SW480 (cell line): ENCODE measurements at regions not wholly inside any gene's neighbourhood (a gene's known extent, or its start where the extent isn't known, plus 50 kb on each side); places are given as distances from the start of the nearest gene placed in this dataset.
"Not testable (repeated sequence)": the region's sequence is repeated elsewhere in the genome, so short reads cannot be mapped to it uniquely, and the experiment has no call there.

ENCODE experiments used
- DNase-seq: peaks from one replicate; pipeline ENCODE4 v3.0.0-alpha.2; 2016; ENCODE audit warnings: low spot score

- DNase-seq = no peak
Measured at GRCh38 chr5:113652161-113652560, 138.7 kb downstream of the YTHDC2 start.

- DNase-seq = no peak
Measured at GRCh38 chr5:113654828-113655227, 141.3 kb downstream of the YTHDC2 start.

- DNase-seq = no peak
Measured at GRCh38 chr5:113660206-113660605, 146.7 kb downstream of the YTHDC2 start.

DNA sequence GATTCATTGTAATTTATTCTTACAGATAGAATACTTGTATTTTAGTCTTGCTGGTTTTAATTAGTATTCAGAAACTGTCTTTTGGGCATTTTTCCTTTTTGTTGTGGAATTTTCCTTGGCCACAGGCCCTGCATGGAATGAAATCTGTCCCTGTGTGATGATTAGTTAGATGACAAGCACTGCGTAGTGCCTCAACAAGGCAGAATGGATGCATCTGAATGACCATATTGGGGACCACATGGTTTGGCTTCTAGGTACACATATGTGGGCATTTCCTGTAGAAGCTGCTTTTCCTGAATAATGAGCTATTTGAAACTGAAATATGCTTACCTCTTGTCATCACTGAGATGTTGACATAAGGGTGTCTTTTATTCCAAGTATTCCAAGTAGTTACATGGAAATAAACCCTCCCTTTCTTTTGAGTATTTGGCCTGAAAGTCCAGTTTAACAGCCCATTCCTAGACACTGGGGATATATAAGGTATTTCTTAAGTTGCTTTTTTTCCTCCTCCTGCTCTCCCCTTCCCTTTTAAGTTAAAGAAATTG, 147.3 kb downstream of the YTHDC2 start:
- no peak for DNase-seq

DNA sequence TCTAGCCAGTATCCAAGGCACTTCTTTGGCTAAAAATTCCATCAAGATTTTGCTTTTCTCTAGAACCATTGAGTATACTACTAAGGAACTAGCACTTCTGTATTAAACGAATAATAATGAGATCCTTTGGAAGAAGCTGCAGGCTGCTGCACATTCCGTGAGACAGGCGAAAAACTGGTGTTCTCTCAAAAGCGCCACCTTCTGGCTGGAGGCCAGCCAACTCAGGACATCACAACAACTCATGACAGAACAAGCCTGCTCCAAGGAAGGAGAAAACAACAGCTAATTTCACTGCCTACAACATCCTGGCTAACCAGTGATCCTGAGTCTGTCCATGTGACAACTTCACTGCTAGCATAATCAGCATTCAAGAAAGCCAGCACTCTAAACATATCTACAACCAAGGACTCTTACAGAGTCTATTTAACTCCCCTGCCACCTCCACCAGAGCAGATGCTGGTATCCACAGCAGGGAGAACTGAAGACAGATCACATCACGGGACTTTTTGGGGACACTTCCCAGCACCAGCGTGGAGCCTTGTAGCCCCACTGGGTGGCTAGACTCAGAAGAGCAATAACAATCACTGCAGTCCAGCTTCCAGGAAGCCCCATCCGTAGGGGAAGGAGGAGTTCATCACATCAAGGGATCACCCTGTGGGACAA, 150.5 kb downstream of the YTHDC2 start:
- peak; percentile 17 for DNase-seq

GRCh38 chr5:113673041-113673440, 159.5 kb downstream of the YTHDC2 start:
- DNase-seq = no peak

- DNase-seq = no peak
Measured at GRCh38 chr5:113675166-113675565, 161.7 kb downstream of the YTHDC2 start.

GRCh38 chr5:113678202-113678601, 164.7 kb downstream of the YTHDC2 start:
- DNase-seq = no peak

DNA sequence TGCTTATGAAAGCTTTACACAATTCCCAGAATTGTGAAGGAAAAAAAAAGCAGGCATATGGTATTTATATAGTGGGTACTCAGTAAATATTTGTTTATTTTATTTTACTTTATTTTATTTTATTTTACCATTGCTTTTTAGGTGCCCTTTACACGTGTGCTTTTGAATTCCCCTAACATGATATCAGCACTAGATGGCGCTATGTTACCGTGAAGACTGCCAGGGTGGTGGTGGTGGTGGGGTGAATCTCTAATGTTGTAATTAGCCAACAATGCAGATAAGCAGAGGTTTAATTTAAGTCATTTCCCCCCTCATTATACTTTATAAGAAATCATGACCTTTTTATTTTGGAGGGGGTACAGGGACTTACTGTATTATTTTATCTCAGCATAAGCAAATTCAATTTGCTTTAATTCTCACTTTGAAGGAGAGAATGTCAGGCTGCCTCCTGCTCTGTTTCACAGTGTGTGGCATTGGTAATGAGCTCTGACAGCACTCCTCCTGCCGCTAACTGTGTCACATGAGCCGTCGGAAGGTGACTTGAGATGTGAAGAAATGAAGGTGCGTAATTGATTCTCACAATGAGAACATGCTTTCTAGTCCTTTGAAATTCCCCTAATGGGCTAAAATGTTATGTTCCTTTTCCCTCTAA, 165.6 kb downstream of the YTHDC2 start:
- peak; percentile 50 for DNase-seq

- DNase-seq = no peak
Measured at GRCh38 chr5:113680534-113680933, 167.0 kb downstream of the YTHDC2 start.

- DNase-seq = peak; percentile 36
Measured at GRCh38 chr5:113682497-113683136, 169.1 kb downstream of the YTHDC2 start.

GRCh38 chr5:113683211-113683610, 169.7 kb downstream of the YTHDC2 start:
- DNase-seq = no peak

DNA sequence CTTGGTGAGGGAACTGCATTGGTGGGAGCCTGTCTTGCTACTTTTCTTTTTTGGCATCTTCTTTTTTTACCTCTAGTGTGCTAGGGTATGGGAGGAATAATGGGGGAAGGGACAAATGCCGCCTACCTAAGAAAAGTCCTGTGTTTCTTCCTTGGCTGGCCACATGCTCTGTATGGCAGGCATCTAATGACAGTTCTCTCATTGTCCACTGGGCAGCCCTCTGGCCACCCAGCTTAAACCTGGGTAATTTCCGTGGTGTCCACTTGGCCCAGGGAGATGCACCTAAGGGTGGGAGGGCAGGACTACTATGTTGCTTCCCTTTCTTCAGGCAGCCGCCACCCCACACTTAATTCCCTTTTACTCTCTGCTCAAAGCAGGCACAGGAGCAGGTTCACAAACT, 173.1 kb downstream of the YTHDC2 start:
- DNase-seq = no peak

- DNase-seq = no peak
Measured at GRCh38 chr5:113689647-113690046, 176.2 kb downstream of the YTHDC2 start.

GRCh38 chr5:113692466-113692865, 179.0 kb downstream of the YTHDC2 start:
- no peak for DNase-seq

DNA sequence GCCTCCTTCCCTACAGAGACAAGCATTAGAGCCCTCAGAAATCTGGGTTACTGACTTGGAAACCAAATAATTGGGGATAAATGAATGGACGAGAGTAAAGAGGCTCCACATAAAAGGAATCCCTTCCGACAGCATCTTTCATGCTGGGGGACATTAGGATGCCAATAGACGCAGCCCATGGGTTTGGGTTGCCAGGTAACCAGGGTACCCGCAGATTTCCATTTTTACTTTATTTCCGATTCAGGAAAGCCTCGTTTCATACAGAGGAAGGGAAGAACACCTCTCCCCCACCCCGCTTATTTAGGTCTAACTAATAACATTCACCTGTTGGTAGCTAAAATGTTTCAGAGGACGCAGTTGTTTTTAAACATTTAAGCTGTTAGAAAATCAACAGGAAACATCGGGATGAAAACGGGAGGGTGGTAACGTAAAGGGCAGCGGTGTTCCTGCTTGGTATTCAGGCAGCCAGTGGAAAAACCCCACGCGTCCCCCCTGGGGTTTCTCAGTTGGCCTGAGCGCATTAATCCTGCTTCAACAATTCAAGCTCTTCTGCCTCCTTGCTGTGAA, 179.5 kb downstream of the YTHDC2 start:
- no peak for DNase-seq

GRCh38 chr5:113693701-113694100, 180.2 kb downstream of the YTHDC2 start:
- no peak for DNase-seq

GRCh38 chr5:113694576-113694975, 181.1 kb downstream of the YTHDC2 start:
- DNase-seq = no peak

DNA sequence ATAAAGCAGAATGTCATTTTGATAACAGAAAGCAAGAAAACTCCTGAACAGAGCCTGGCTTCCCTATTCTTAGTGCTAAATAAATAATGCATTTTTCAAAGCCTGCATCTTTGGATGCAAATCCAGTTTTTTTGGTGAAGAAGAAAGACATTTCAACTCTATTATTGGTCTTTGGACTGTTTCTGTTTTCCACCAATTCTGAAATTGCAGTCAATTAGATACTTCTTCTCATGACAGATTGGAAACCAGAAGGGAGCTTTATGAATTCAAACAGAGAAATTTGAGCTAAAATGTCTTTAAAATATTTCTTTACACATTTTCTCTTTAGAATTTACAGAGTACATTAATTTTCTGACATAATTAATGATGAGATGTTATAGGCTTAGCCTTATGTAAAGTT, 189.8 kb downstream of the YTHDC2 start:
- no peak for DNase-seq

DNA sequence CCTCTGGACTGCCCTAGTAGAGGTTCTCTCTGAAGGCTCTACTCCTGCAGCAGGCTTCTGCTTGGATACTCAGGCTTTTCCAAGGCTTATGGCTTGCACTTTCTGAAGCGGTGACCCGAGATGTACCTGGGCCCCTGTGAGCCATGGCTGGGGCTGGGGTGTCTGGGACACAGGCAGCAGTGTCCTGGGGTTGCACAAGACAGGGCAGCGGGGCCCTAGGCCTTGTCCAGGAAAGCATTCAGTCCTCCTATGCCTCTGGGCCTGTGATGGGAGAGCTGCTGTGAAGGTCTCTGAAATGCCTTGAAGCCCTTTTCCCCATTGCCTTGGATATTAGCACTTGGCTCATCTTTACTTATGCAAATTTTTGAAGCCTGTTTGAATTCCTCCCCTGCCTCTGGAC, 192.2 kb downstream of the YTHDC2 start:
- DNase-seq = no peak

DNA sequence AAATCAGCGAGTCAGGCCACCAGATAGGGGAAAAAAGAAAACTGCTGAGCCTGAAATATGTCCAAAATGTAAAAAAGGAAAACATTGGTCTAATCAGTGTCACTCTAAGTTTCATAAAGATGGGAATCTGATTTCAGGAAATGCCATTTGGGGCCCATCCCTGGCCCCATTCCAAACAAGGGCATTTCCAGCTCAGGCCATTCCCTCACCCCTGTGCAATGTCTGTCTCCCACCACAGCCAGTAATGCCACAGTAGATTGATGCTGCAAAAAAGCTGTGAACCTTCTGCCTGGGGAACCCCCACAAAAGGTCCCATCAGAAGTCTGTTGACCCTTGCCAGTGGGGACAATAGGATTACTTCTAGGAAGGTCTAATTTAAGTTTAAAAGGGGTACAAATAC, 199.6 kb downstream of the YTHDC2 start:
- DNase-seq = no peak

GRCh38 chr5:113715921-113716320, 202.4 kb downstream of the YTHDC2 start:
- DNase-seq = not testable (repeated sequence)

GRCh38 chr5:113719549-113719948, 206.1 kb downstream of the YTHDC2 start:
- no peak for DNase-seq
